T-helper 1 cell (primary cell): ENCODE measurements at regions not wholly inside any gene's neighbourhood (a gene's known extent, or its start where the extent isn't known, plus 50 kb on each side); places are given as distances from the start of the nearest gene placed in this dataset.
"Not testable (repeated sequence)": the region's sequence is repeated elsewhere in the genome, so short reads cannot be mapped to it uniquely, and the experiment has no call there.

Experiments used
- DNase-seq, 5 donors: peaks; one replicate each; pipeline ENCODE4 v3.0.0-alpha.2; 2012 to 2020

- DNase-seq = no peak
Observed at GRCh38 chr7:79531905-79532664, 78.6 kb upstream of the MAGI2 start.

GRCh38 chr7:79531116-79531515 lies 77.6 kb upstream of the MAGI2 start:
- no peak for DNase-seq

- no peak for DNase-seq
Observed at GRCh38 chr7:79529881-79530235, 76.4 kb upstream of the MAGI2 start.

- no peak for DNase-seq
Observed at GRCh38 chr7:79529214-79529880, 75.9 kb upstream of the MAGI2 start.

GRCh38 chr7:79528421-79528820 lies 75.0 kb upstream of the MAGI2 start:
- no peak for DNase-seq

GRCh38 chr7:79524048-79524447 lies 70.6 kb upstream of the MAGI2 start:
- no peak for DNase-seq

- no peak for DNase-seq
Observed at GRCh38 chr7:79523436-79523835, 70.0 kb upstream of the MAGI2 start.

- no peak for DNase-seq
Observed at GRCh38 chr7:79520543-79520942, 67.1 kb upstream of the MAGI2 start.

- no peak for DNase-seq
Observed at GRCh38 chr7:79515358-79515757, 61.9 kb upstream of the MAGI2 start.

GRCh38 chr7:79513261-79513660 lies 59.8 kb upstream of the MAGI2 start:
- no peak for DNase-seq

- no peak for DNase-seq
Observed at GRCh38 chr7:79512261-79512660, 58.8 kb upstream of the MAGI2 start.

GRCh38 chr7:79511056-79511455 lies 57.6 kb upstream of the MAGI2 start:
- not testable (repeated sequence) for DNase-seq

- no peak for DNase-seq
Observed at GRCh38 chr7:79507131-79507530, 53.7 kb upstream of the MAGI2 start.

- no peak for DNase-seq
Observed at GRCh38 chr7:79506481-79506880, 53.0 kb upstream of the MAGI2 start.

- DNase-seq = no peak
Observed at GRCh38 chr7:79504607-79505389, 51.3 kb upstream of the MAGI2 start.
